HEK293T (cell line): ENCODE measurements at regions not wholly inside any gene's neighbourhood (a gene's known extent, or its start where the extent isn't known, plus 50 kb on each side); places are given as distances from the start of the nearest gene placed in this dataset.
"Not testable (repeated sequence)": the region's sequence is repeated elsewhere in the genome, so short reads cannot be mapped to it uniquely, and the experiment has no call there.

ENCODE experiments used
- BHLHE40 ChIP-seq: fragments of 450-650 bp; IDR thresholded peaks from 2 replicates; pipeline ENCODE4 v1.6.1; 2016; ENCODE audit warnings: mild to moderate bottlenecking, moderate library complexity, borderline replicate concordance
- CTBP1 ChIP-seq: fragments of 450-650 bp; IDR thresholded peaks from 2 replicates; pipeline ENCODE4 v1.6.1; 2016; ENCODE audit warnings: borderline replicate concordance
- ELF4 ChIP-seq: fragments of 450-650 bp; IDR thresholded peaks from 2 replicates; pipeline ENCODE4 v1.6.1; 2017; ENCODE audit warnings: antibody characterized with exemption
- FOXA1 ChIP-seq: fragments of 450-650 bp; IDR thresholded peaks from 2 replicates; pipeline ENCODE4 v1.6.1; 2016; ENCODE audit warnings: mild to moderate bottlenecking
- FOXK2 ChIP-seq: fragments of 450-650 bp; IDR thresholded peaks from 2 replicates; pipeline ENCODE4 v1.6.1; 2016; ENCODE audit warnings: mild to moderate bottlenecking
- FOXM1 ChIP-seq: fragments of 450-650 bp; IDR thresholded peaks from 2 replicates; pipeline ENCODE4 v1.6.1; 2017; ENCODE audit warnings: mild to moderate bottlenecking, borderline replicate concordance
- HDGF ChIP-seq: fragments of 450-650 bp; IDR thresholded peaks from 2 replicates; pipeline ENCODE4 v1.6.1; 2017; ENCODE audit warnings: antibody characterized with exemption, borderline replicate concordance
- LEF1 ChIP-seq: fragments of 450-650 bp; IDR thresholded peaks from 2 replicates; pipeline ENCODE4 v1.6.1; 2017; ENCODE audit warnings: mild to moderate bottlenecking, borderline replicate concordance
- NFRKB ChIP-seq: fragments of 450-650 bp; IDR thresholded peaks from 2 replicates; pipeline ENCODE4 v1.6.1; 2016; ENCODE audit warnings: mild to moderate bottlenecking, moderate library complexity
- PKNOX1 ChIP-seq: fragments of 450-650 bp; IDR thresholded peaks from 2 replicates; pipeline ENCODE4 v1.6.1; 2016
- SP1 ChIP-seq: fragments of 450-650 bp; IDR thresholded peaks from 2 replicates; pipeline ENCODE4 v1.6.1; 2017
- SUZ12 ChIP-seq: fragments of 450-650 bp; IDR thresholded peaks from 2 replicates; pipeline ENCODE4 v1.6.1; 2016; ENCODE audit warnings: mild to moderate bottlenecking
- TARDBP ChIP-seq: fragments of 450-650 bp; IDR thresholded peaks from 2 replicates; pipeline ENCODE4 v1.6.1; 2016
- ZNF384 ChIP-seq: fragments of 450-650 bp; IDR thresholded peaks from 2 replicates; pipeline ENCODE4 v1.6.1; 2016

- not testable (repeated sequence) for TF ChIP-seq FOXM1, BHLHE40, ZNF384, SP1, ELF4, FOXK2, LEF1, TARDBP, PKNOX1, HDGF, CTBP1, NFRKB, FOXA1, SUZ12
These were observed 501.0 kb upstream of the BRINP1 start for GRCh38 chr9:119870251-119870650.
